Spinal cord (tissue), 9 donors: ENCODE measurements at regions not wholly inside any gene's neighbourhood (a gene's known extent, or its start where the extent isn't known, plus 50 kb on each side); places are given as distances from the start of the nearest gene placed in this dataset.
A peak's percentile ranks its signal among the peaks of the same experiment; 100 is the strongest.

Experiments used
- DNase-seq, 6 donors: peaks; one replicate each; pipeline versions ENCODE4 v3.0.0 to v3.0.0-alpha.2; 2013 to 2015; ENCODE audit warnings: low spot score in 6 of 6, low read depth in 4 of 6
- H3K27ac ChIP-seq: one replicate; pipeline ENCODE4 v1.5.1; 2013; ENCODE audit warnings: low read depth, low read length, control low read depth
- H3K27me3 ChIP-seq: one replicate; pipeline ENCODE4 v1.6.1; 2013; ENCODE audit warnings: low read length; ENCODE audit not compliant: control insufficient read depth, insufficient read depth
- H3K36me3 ChIP-seq: one replicate; pipeline ENCODE4 v1.6.1; 2013; ENCODE audit warnings: low read length; ENCODE audit not compliant: control insufficient read depth, insufficient read depth
- H3K4me1 ChIP-seq: one replicate; pipeline ENCODE4 v1.6.1; 2013; ENCODE audit warnings: low read length; ENCODE audit not compliant: control insufficient read depth, insufficient read depth
- H3K4me3 ChIP-seq: one replicate; pipeline ENCODE4 v1.5.1; 2013; ENCODE audit warnings: low read depth, low read length, control low read depth
- H3K9me3 ChIP-seq: one replicate; pipeline ENCODE4 v1.6.1; 2013; ENCODE audit warnings: low read length; ENCODE audit not compliant: control insufficient read depth, insufficient read depth
- WGBS: methylation state at CpG from one replicate; pipeline ENCODE4 v1.1.5; 2013; ENCODE audit warnings: missing lambda C conversion rate; ENCODE audit not compliant: insufficient coverage; 5-methylcytosine and 5-hydroxymethylcytosine counted together
- donor health status: healthy.

DNA sequence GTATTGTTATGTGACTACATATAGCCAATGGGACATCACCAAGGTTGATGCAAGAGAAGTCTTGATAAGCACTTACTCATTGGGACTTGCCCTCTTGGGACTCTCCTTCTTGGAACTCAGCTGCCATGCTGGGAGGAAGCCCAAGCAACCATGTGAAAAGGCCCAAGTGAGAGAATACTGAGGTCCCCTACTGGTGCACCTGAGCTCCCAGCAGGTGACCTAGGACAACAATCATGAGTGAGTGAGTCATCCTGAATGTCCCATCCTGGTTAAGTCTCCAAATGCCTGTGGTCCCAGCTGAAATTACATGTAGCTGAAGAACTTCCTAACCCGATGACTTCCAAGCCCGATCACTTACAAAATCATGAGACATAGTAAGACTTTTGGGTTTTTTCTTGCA is 260.7 kb downstream of the ICE1 start:
- no peak for DNase-seq
- Histone ChIP-seq H3K27me3 (no peaks in the 10 kb centered on the region), H3K4me3 (no peak overlapping the region), H3K27ac (no peak overlapping the region), H3K36me3 (no peaks in the 10 kb centered on the region), H3K9me3 (no peaks in the 10 kb centered on the region), H3K4me1 (no peaks in the 10 kb centered on the region)
- WGBS: 100% methylated on average over 2 of the region's 2 CpGs

DNA sequence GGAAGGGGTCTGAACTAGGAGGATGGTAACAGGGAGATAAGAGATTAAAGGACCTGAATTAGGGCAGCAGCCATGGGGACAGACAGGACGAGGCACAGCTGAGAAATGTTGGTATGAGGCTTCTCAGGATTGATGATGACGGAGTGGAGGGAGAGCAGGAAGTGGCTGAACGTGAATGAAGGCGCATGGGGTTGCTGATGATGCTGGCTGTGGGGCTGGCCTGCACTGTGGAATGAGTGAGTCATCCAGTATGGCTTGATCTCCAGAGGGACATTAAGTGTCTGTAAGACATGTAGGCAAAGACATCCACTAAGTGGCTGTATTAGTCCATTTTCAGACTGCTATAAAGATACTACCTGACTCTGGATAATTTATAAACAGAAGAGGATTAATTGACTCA is 256.4 kb downstream of the ICE1 start:
- Histone ChIP-seq H3K4me1 (no peaks in the 10 kb centered on the region), H3K4me3 (no peak overlapping the region), H3K36me3 (no peaks in the 10 kb centered on the region), H3K27me3 (no peaks in the 10 kb centered on the region), H3K27ac (no peak overlapping the region), H3K9me3 (no peaks in the 10 kb centered on the region)
- no peak for DNase-seq
- WGBS: 80% methylated on average over 4 of the region's 4 CpGs

DNA sequence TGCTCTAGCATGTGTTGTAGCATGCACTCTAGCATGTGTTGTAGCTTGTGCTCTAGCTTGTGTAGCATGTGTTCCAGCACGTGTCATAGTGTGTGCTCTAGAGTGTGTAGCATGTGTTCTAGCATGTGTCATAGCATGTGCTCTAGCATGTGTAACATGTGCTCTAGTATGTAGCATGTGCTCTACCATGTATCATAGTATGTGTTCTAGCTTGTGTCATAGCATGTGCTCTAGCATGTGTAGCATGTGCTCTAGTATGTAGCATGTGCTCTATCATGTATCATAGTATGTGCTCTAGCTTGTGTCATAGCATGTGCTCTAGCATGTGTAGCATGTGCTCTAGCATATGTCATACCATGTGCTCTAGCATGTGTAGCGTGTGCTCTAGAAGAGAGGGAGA is 255.3 kb downstream of the ICE1 start:
- DNase-seq: no peak
- Histone ChIP-seq H3K9me3 (no peaks in the 10 kb centered on the region), H3K36me3 (no peaks in the 10 kb centered on the region), H3K4me3 (no peak overlapping the region), H3K27ac (no peak overlapping the region), H3K27me3 (no peaks in the 10 kb centered on the region), H3K4me1 (no peaks in the 10 kb centered on the region)
- WGBS: 100% methylated on average over 1 of the region's 2 CpGs

DNA sequence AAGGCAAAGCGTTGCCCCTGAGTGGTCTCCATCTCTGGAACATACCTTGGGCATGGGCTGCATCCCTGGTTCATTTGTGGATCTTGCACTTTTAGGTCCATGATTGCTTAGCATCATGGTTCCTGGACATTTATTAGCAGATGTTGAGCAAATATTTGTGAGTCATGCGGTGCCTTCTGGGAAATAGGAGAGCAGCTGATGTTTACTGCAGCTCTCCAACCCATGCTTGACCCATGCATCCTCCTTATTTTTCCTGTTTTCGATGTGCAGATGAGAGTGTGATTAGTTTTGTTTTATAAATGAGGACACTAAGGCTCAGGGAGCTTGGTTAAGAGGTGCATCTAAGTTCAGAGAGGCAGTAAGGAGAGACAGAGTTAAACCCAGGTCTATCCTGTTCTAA is 253.7 kb downstream of the ICE1 start:
- H3K9me3 ChIP-seq: no peaks in the 10 kb centered on the region
- H3K27ac ChIP-seq: no peak overlapping the region
- no peaks in the 10 kb centered on the region for H3K36me3 ChIP-seq
- DNase-seq: no peak
- no peak overlapping the region for H3K4me3 ChIP-seq
- no peaks in the 10 kb centered on the region for H3K4me1 ChIP-seq
- WGBS: 80% methylated on average over 1 of the region's 3 CpGs
- H3K27me3 ChIP-seq: no peaks in the 10 kb centered on the region

DNA sequence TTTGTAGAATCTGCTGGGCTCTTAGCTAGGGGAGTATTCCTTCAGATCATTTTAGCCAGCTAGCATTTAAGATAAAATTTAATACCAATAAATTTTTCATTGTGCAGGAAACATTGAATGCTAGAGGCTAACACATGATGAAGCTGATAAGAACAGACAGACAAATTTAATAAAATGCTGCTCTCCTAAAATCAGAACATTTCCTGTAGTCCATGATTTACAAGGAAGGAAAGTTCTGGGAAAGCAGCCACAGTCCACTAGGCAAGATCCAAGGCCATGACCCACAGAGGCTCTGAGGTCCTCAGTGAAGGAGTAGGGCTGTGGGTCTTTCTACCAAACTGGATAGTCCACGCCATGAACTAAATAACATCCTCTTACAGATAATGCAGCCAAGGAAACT is 253.0 kb downstream of the ICE1 start:
- Histone ChIP-seq H3K4me1 (no peaks in the 10 kb centered on the region), H3K36me3 (no peaks in the 10 kb centered on the region), H3K4me3 (no peak overlapping the region), H3K27me3 (no peaks in the 10 kb centered on the region), H3K27ac (no peak overlapping the region), H3K9me3 (no peaks in the 10 kb centered on the region)
- WGBS: no CpG with 5 or more reads among the region's 1 CpG
- no peak for DNase-seq

DNA sequence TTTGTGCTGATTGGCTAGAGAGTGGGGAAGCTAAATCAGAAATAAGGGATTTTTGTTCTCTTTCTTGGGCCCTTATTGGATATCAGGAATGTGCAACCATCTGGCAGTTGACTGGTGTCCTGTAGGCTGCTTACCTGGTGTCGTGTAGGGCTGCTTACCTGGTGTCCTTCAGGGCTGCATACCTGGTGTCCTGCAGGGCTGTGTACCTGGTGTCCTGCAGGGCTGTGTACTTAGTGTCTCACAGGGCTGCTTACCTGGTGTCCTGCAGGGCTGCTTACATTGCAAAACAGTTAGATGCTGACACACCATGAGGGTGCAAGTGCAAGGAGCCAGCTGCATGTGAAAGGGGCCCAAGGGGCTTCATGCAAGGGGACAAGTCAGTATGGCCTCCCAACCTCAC is 249.3 kb downstream of the ICE1 start:
- 57% methylated on average over 1 of the region's 1 CpG for WGBS
- Histone ChIP-seq H3K27ac (no peak overlapping the region), H3K4me3 (no peak overlapping the region), H3K36me3 (no peaks in the 10 kb centered on the region), H3K9me3 (no peaks in the 10 kb centered on the region), H3K4me1 (no peaks in the 10 kb centered on the region), H3K27me3 (no peaks in the 10 kb centered on the region)
- DNase-seq: no peak

DNA sequence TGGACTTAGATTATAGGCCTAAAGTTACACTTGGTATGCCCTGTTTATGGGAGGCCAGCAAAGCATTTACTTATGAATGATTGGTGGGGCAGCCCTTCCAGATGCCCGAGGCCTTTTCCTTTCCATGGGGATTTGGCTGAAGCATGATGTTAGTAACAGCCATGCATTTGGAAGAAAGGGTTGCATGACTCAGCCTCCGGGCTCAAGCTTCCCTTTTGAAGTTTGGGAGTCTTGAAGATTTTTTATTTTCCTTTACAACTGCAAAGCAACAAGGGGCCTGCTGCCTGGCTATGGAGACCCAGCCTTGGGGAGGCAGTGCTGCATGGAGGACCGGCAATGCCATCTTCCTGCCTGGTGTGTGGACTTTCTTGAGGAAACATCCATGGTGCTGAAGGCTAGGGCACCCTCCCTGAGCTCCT is 244.7 kb downstream of the ICE1 start:
- no peak overlapping the region for H3K27ac ChIP-seq
- H3K36me3 ChIP-seq: no peaks in the 10 kb centered on the region
- no peaks in the 10 kb centered on the region for H3K27me3 ChIP-seq
- DNase-seq: no peak
- no peaks in the 10 kb centered on the region for H3K4me1 ChIP-seq
- H3K4me3 ChIP-seq: no peak overlapping the region
- 68% methylated on average over 2 of the region's 3 CpGs for WGBS
- no peaks in the 10 kb centered on the region for H3K9me3 ChIP-seq

DNA sequence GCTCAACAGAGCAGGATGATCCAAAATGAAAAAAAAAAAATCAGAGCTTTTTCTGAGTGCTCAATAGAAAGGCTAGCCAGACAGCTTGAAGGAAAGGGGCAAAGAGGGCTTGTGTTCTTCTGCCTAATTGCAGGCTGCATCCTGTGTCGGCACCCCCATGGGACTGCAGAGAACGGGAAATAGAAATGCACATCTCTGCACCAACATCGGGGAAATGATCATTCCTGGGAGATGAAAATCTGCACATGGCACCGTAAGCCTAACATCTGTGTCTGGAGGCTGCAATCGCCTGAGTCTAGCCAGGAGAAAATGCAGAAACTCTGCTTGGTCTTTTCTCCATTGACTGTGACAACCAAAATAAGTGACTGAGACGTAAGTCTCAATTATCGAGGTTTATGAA is 243.9 kb downstream of the ICE1 start:
- DNase-seq: peak in 1 of 6 donors; percentile 46
- H3K9me3 ChIP-seq: no peaks in the 10 kb centered on the region
- no peaks in the 10 kb centered on the region for H3K4me1 ChIP-seq
- no peak overlapping the region for H3K4me3 ChIP-seq
- H3K27ac ChIP-seq: no peak overlapping the region
- H3K27me3 ChIP-seq: no peaks in the 10 kb centered on the region
- WGBS: 37% methylated on average over 7 of the region's 7 CpGs
- no peaks in the 10 kb centered on the region for H3K36me3 ChIP-seq

DNA sequence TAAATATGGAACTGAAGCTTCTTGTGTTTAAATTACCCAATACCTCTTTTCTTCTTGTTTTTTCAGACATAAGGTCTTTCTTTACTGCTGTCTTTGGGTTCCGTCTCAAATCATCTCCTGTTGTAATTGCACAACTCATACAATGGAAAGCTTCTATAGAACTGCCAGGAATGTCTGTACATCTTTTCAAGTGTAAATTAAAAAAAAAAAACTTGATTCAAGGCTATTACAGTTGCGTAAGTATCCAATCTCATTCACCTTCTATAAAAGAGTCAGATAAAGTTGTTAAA is 243.5 kb downstream of the ICE1 start:
- H3K27ac ChIP-seq: no peak overlapping the region
- DNase-seq: peak in 1 of 6 donors; percentile 14
- H3K9me3 ChIP-seq: no peaks in the 10 kb centered on the region
- H3K36me3 ChIP-seq: no peaks in the 10 kb centered on the region
- no peak overlapping the region for H3K4me3 ChIP-seq
- no CpG with 5 or more reads among the region's 2 CpGs for WGBS
- no peaks in the 10 kb centered on the region for H3K4me1 ChIP-seq
- H3K27me3 ChIP-seq: no peaks in the 10 kb centered on the region

DNA sequence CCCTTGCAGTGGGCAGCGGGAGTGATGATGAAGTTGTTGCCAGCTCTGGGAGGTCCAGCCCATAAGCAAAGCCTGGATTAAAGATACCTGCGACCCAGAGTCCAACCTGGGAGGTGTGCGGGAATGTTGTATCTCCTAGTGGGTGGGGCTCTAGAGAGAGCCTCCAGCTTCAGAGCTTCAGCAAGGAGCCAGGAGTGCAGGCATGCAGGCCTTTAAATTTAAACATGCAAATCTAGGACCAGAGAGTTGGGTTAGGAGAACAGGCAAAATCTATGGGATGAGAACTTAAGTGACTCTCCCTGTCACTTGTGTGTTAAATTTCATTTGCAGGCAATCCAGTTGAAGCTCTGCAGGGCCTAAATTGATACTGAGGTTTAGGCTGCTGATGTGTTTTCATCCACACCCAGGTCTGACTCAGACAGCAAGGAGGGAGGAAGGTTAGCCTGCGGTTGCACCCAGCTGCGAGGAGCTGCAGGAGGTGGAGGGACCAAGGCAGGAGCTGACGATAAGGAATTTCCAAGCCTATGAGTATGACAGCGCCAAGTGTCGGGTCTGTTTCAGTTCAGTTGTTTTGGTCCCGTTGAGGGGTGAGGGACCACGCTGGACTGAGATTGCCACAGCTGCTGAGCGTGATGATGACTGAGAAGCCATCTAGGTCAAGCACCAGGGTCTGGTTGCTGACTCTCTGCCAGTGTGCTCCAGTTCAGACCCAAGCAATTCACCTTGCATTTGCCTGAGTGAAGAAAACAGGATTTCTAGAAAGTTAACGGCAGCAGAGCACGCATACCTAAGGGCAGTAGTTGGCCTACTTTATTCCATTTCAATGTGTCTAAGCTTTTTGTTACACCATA is 243.0 kb downstream of the ICE1 start:
- WGBS: 89% methylated on average over 11 of the region's 13 CpGs
- Histone ChIP-seq H3K36me3 (no peaks in the 10 kb centered on the region), H3K4me1 (no peaks in the 10 kb centered on the region), H3K27me3 (no peaks in the 10 kb centered on the region), H3K27ac (no peak overlapping the region), H3K4me3 (no peak overlapping the region), H3K9me3 (no peaks in the 10 kb centered on the region)
- no peak for DNase-seq
